Neuronal stem cell (in vitro differentiated cells): ENCODE measurements at regions not wholly inside any gene's neighbourhood (a gene's known extent, or its start where the extent isn't known, plus 50 kb on each side); places are given as distances from the start of the nearest gene placed in this dataset.

Source experiments
- DNase-seq: peaks from one replicate; pipeline ENCODE4 v3.0.0-alpha.2; 2013; ENCODE audit warnings: low spot score
- H2AFZ ChIP-seq: one replicate; pipeline ENCODE4 v1.6.1; 2013; ENCODE audit warnings: mild to moderate bottlenecking, low read length, inconsistent platforms
- H2AK5ac ChIP-seq: 2 replicates; pipeline ENCODE4 v1.6.1; 2013; ENCODE audit warnings: low read depth, mild to moderate bottlenecking, inconsistent platforms, low read length, moderate library complexity, mixed read lengths
- H2BK120ac ChIP-seq: 2 replicates; pipeline ENCODE4 v1.6.1; 2013; ENCODE audit warnings: low read depth, mild to moderate bottlenecking, inconsistent platforms, low read length, moderate library complexity, mixed read lengths
- H2BK12ac ChIP-seq: one replicate; pipeline ENCODE4 v1.6.1; 2013; ENCODE audit warnings: low read length, inconsistent platforms
- H2BK15ac ChIP-seq: 2 replicates; pipeline ENCODE4 v1.6.1; 2013; ENCODE audit warnings: mild to moderate bottlenecking, low read length, inconsistent platforms, mixed read lengths
- H2BK5ac ChIP-seq: one replicate; pipeline ENCODE4 v1.6.1; 2013; ENCODE audit warnings: inconsistent platforms, mild to moderate bottlenecking, low read length, moderate library complexity
- H3K14ac ChIP-seq: one replicate; pipeline ENCODE4 v1.6.1; 2013; ENCODE audit warnings: low read length, inconsistent platforms
- H3K18ac ChIP-seq: 2 replicates; pipeline ENCODE4 v1.6.1; 2013; ENCODE audit warnings: low read length, inconsistent platforms
- H3K23ac ChIP-seq: 2 replicates; pipeline ENCODE4 v1.6.1; 2013; ENCODE audit warnings: low read depth, mild to moderate bottlenecking, mixed read lengths, low read length, inconsistent platforms; ENCODE audit not compliant: poor library complexity
- H3K27ac ChIP-seq: replicated peaks from 3 replicates; pipeline ENCODE4 v1.5.1; 2013; ENCODE audit warnings: low read length, inconsistent platforms
- H3K27me3 ChIP-seq, 3 experiments: 2 replicates each; pipeline ENCODE4 v1.6.1; 2013; ENCODE audit warnings: low read length in 3 of 3, mild to moderate bottlenecking in 2 of 3, inconsistent platforms in 1 of 3, low read depth in 1 of 3, mixed read lengths in 1 of 3, moderate library complexity in 1 of 3; ENCODE audit not compliant: control insufficient read depth in 3 of 3, insufficient read depth in 3 of 3
- H3K36me3 ChIP-seq, 2 donors: replicated peaks in 1 of 2; 2 replicates each; pipeline ENCODE4 v1.6.1; 2013; ENCODE audit warnings: low read length in 2 of 2; ENCODE audit not compliant: control insufficient read depth in 2 of 2, insufficient read depth in 2 of 2
- H3K4ac ChIP-seq: 2 replicates; pipeline ENCODE4 v1.6.1; 2013; ENCODE audit warnings: inconsistent platforms, mild to moderate bottlenecking, low read length, moderate library complexity
- H3K4me1 ChIP-seq, 2 donors: 1 replicate in 1 of 2; 2 replicates in 1 of 2; pipeline ENCODE4 v1.6.1; 2013; ENCODE audit warnings: low read length in 2 of 2, low read depth in 1 of 2; ENCODE audit not compliant: control insufficient read depth in 2 of 2, insufficient read depth in 1 of 2
- H3K4me2 ChIP-seq: one replicate; pipeline ENCODE4 v1.6.1; 2013; ENCODE audit warnings: mild to moderate bottlenecking, low read length, inconsistent platforms; ENCODE audit not compliant: insufficient read depth, poor library complexity, severe bottlenecking
- H3K4me3 ChIP-seq, 2 donors: 2 replicates each; pipeline ENCODE4 v1.5.1; 2013; ENCODE audit warnings: low read length in 2 of 2, mild to moderate bottlenecking in 2 of 2, inconsistent platforms in 1 of 2, moderate library complexity in 1 of 2
- H3K79me1 ChIP-seq: one replicate; pipeline ENCODE4 v1.6.1; 2013; ENCODE audit warnings: low read depth, mild to moderate bottlenecking, inconsistent platforms, low read length, moderate library complexity
- H3K9ac ChIP-seq: one replicate; pipeline ENCODE4 v1.6.1; 2013; ENCODE audit warnings: mild to moderate bottlenecking, low read depth, low read length, inconsistent platforms; ENCODE audit not compliant: poor library complexity
- H3K9me3 ChIP-seq, 2 donors: replicated peaks in 1 of 2; 2 replicates each; pipeline versions ENCODE3 to v1.6.1; 2013; ENCODE audit warnings: low read length in 2 of 2, mild to moderate bottlenecking in 2 of 2, inconsistent platforms in 1 of 2, low read depth in 1 of 2, mixed read lengths in 1 of 2, moderate library complexity in 1 of 2; ENCODE audit not compliant: control insufficient read depth in 2 of 2, insufficient read depth in 1 of 2
- H4K8ac ChIP-seq: one replicate; pipeline ENCODE4 v1.6.1; 2013; ENCODE audit warnings: low read depth, mild to moderate bottlenecking, inconsistent platforms, low read length, moderate library complexity
- H4K91ac ChIP-seq: one replicate; pipeline ENCODE4 v1.6.1; 2013; ENCODE audit warnings: low read length, low read depth, mild to moderate bottlenecking, inconsistent platforms; ENCODE audit not compliant: poor library complexity
- WGBS, 2 donors: extraction: QIAGEN DNeasy Blood & Tissue Kit; methylation state at CpG; one replicate each; pipeline ENCODE4 v1.1.7; 2013; ENCODE audit warnings: missing lambda C conversion rate in 2 of 2, mixed read lengths in 1 of 2; ENCODE audit not compliant: insufficient read length in 2 of 2, insufficient replicate concordance in 1 of 2; ENCODE audit errors: extremely low coverage in 2 of 2; 5-methylcytosine and 5-hydroxymethylcytosine counted together

DNA sequence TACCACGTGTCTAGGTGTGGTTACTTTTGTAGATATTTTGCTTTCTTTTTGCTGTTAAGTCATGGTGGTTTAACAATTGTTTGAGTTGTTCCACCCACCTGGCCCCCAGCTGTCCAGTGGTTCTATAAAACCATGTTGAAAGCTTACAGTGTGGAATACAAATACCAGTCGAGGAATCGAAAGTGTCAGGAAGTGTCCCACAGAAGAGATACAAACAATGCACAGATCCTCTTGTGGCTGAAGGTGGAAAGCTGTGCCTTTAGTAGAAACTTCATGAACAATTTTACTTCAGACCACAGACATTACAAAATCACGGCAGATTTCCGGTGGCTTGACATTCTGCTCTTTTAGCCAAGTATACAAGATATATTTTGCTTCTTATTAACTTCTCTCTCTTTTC lies 782.4 kb upstream of the SOX9 start:
- Histone ChIP-seq H3K4ac (no peak overlapping the region), H3K4me2 (no peak overlapping the region), H3K27ac (no peak overlapping the region), H3K14ac (no peak overlapping the region), H4K8ac (no peak overlapping the region), H3K23ac (no peak overlapping the region), H2BK12ac (no peak overlapping the region), H3K9ac (no peak overlapping the region), H3K9me3 (no peaks in the 10 kb centered on the region), H3K4me1 (peaks cover 0 to 1% of the 10 kb centered on the region in 2 donors), H2AFZ (no peak overlapping the region), H3K27me3 (no peaks in the 10 kb centered on the region), H3K4me3 (no peak overlapping the region), H3K18ac (no peak overlapping the region), H3K36me3 (no peaks in the 10 kb centered on the region), H2AK5ac (no peak overlapping the region), H2BK5ac (no peak overlapping the region), H2BK15ac (no peak overlapping the region), H3K79me1 (no peaks in the 10 kb centered on the region), H2BK120ac (no peak overlapping the region), H4K91ac (no peak overlapping the region)
- no peak for DNase-seq
- WGBS, 2 donors = no CpG with 5 or more reads among the region's 5 CpGs

GRCh38 chr17:71339206-71339605 lies 781.6 kb upstream of the SOX9 start:
- Histone ChIP-seq H3K14ac (no peak overlapping the region), H3K27ac (no peak overlapping the region), H3K27me3 (no peaks in the 10 kb centered on the region), H2BK5ac (no peak overlapping the region), H3K4me1 (peaks cover 0 to 1% of the 10 kb centered on the region in 2 donors), H3K4me3 (no peak overlapping the region), H3K79me1 (no peaks in the 10 kb centered on the region), H3K9me3 (no peaks in the 10 kb centered on the region), H2BK120ac (no peak overlapping the region), H3K18ac (no peak overlapping the region), H2AK5ac (no peak overlapping the region), H4K91ac (no peak overlapping the region), H2BK12ac (no peak overlapping the region), H3K36me3 (no peaks in the 10 kb centered on the region), H3K9ac (no peak overlapping the region), H3K23ac (no peak overlapping the region), H2BK15ac (no peak overlapping the region), H3K4me2 (no peak overlapping the region), H2AFZ (no peak overlapping the region), H3K4ac (no peak overlapping the region), H4K8ac (no peak overlapping the region)
- WGBS, 2 donors = no CpG with 5 or more reads among the region's 1 CpG
- DNase-seq = no peak

GRCh38 chr17:71342737-71343136 lies 778.1 kb upstream of the SOX9 start:
- no peak overlapping the region for H3K14ac ChIP-seq
- no peak overlapping the region for H2AK5ac ChIP-seq
- H2BK15ac ChIP-seq = no peak overlapping the region
- H3K4ac ChIP-seq = no peak overlapping the region
- H3K9ac ChIP-seq = no peak overlapping the region
- H2BK5ac ChIP-seq = no peak overlapping the region
- H3K27ac ChIP-seq = no peak overlapping the region
- no peaks in the 10 kb centered on the region for H3K36me3 ChIP-seq
- no peak overlapping the region for H3K4me3 ChIP-seq
- H3K9me3 ChIP-seq = peaks cover 0 to 2% of the 10 kb centered on the region in 2 donors
- H2BK12ac ChIP-seq = no peak overlapping the region
- no peak overlapping the region for H3K4me2 ChIP-seq
- WGBS, 2 donors = no CpG with 5 or more reads among the region's 1 CpG
- no peak overlapping the region for H2AFZ ChIP-seq
- H3K23ac ChIP-seq = no peak overlapping the region
- no peak overlapping the region for H4K8ac ChIP-seq
- no peak overlapping the region for H4K91ac ChIP-seq
- H2BK120ac ChIP-seq = no peak overlapping the region
- no peaks in the 10 kb centered on the region for H3K4me1 ChIP-seq
- H3K18ac ChIP-seq = no peak overlapping the region
- no peaks in the 10 kb centered on the region for H3K79me1 ChIP-seq
- H3K27me3 ChIP-seq = no peaks in the 10 kb centered on the region
- DNase-seq = no peak

DNA sequence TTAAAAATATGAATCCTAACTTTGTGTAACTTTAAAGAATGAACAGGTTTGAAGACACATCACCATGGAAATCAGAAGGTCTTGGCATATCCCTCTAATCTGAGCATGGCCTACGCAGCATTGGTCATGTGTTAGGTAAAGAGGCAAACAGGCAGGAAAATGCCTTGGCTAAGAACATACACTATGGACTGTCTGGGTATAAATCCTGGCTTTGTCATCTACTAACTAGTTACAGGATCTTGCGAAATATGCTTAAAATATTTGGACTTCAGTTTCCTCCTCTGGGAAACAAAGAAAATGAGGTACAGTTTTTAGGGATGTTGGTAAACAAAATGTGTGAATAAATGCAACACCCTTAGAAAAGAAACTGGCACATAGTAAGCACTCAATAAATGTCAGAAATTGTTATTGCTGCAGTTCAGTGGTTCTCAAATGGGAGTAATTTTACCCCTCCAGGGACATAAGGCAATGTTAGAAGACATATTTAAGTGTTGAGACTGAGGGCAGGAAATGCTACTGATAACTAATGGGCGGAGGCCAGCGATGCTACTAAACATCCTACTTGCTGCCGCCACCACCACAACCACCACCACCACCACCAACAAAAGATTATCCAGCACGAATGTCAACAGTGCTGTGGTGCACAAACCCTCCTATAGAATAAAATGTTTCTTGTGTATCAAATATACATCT lies 770.8 kb upstream of the SOX9 start:
- no peak overlapping the region for H3K27ac ChIP-seq
- H4K8ac ChIP-seq = no peak overlapping the region
- H2BK12ac ChIP-seq = no peak overlapping the region
- H3K18ac ChIP-seq = no peak overlapping the region
- H3K36me3 ChIP-seq = no peaks in the 10 kb centered on the region
- H2BK120ac ChIP-seq = no peak overlapping the region
- peaks cover 2% of the 10 kb centered on the region for H3K79me1 ChIP-seq
- H4K91ac ChIP-seq = no peak overlapping the region
- no peak overlapping the region for H3K4me3 ChIP-seq
- no peak overlapping the region for H3K4me2 ChIP-seq
- H3K4me1 ChIP-seq = no peaks in the 10 kb centered on the region
- no peak for DNase-seq
- no peak overlapping the region for H2BK5ac ChIP-seq
- H3K23ac ChIP-seq = no peak overlapping the region
- WGBS, 2 donors = no CpG with 5 or more reads among the region's 6 CpGs
- no peak overlapping the region for H2BK15ac ChIP-seq
- H2AFZ ChIP-seq = no peak overlapping the region
- no peaks in the 10 kb centered on the region for H3K27me3 ChIP-seq
- no peak overlapping the region for H3K14ac ChIP-seq
- H3K4ac ChIP-seq = no peak overlapping the region
- no peak overlapping the region for H3K9ac ChIP-seq
- peaks cover 0 to 2% of the 10 kb centered on the region in 2 donors for H3K9me3 ChIP-seq
- no peak overlapping the region for H2AK5ac ChIP-seq
